GM21717 (cell line): ENCODE measurements at regions not wholly inside any gene's neighbourhood (a gene's known extent, or its start where the extent isn't known, plus 50 kb on each side); places are given as distances from the start of the nearest gene placed in this dataset.

Source experiments
- ATAC-seq: cut with Tn5 transposase; IDR thresholded peaks from one replicate; pipeline ENCODE4 v1.9.1; 2021; ENCODE audit warnings: mild to moderate bottlenecking, moderate library complexity; ENCODE audit not compliant: unreplicated experiment

DNA sequence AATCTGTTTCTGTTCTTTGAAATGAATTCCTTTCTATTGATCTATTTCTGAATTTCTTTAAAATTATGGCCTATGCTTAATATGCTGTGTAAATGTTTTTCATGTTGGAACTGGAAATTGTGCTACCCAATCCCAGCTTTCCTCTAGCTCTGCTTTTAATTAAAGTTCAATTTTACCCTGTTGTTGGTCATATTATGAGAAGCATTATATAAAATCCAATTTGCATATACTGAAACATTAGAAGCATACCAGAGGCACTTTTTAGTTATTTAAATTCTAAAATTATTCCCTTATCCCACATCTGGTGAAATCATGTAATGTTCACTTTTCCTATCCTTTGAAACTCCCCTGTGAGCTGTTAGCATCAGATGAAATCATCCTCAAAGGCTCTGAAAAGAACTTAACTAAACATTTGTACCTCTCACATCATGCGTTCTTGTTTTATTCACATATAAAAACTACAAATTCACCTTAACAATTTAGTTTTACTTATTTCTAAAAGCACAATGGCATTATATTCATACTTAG lies 160.6 kb upstream of the COL21A1 start:
- ATAC-seq, result no peak

DNA sequence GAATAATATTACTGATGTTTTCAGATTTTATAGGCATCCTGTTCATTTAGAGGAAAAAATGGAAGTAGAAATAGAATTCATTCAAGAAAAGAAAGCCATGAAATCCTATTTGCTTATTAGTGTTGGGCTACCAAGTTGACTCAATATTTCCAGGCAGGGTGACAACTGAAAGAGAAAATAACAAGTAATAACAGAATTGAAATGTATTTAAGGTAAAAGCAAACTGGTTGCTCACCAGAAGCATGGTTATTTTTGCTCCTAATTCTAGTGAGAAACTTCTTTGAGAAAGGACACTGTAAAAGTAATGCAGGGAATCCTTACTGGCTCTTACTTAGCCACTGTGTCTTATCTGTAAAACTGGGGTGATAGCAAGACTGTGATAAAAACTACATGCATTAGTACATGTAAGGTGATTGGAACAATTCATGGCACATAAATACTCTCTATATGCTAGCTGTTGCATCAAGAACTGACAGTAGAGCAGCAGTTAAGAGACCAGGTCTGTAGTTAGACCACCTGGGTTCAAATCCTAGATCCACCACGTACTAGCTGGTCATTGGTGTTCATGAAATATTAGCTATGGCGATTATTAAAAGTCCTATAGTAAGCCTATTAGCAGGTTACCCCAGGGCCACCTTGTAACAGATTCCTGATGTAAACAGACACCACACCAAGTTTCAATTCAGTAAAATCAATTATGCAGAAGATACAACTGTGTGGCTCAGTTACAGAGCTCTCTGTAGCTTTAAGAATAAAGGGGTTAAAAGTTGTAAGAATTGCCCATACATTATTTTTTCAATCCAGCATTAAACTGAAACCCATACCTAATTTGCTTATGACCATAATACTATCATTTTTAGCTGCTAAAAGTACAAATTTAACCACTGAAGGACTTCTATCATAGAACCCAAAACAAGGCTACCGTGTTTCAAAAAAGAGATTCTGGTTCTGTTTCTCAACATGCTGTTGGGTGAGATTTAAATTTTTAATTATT lies 159.2 kb upstream of the COL21A1 start:
- peak; percentile 81 for ATAC-seq

DNA sequence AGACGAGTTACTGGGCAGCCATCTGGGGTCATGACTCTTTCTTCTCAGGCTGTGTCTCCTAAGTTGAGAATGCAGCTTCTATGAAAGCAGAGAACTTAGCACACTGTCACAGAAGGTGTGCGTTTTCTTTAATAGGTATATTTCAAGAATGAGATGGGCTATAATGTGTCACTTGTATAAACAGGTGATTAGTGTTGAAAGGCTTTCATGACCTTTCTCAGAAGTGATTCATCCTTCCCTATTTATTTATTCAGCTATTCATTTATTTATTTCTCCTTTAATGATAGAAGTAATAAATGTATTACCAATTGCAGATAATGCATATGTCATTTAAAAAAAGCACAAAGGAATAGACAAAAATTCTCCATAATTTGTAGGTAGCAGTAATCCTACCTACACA lies 157.2 kb upstream of the COL21A1 start:
- ATAC-seq, result no peak

DNA sequence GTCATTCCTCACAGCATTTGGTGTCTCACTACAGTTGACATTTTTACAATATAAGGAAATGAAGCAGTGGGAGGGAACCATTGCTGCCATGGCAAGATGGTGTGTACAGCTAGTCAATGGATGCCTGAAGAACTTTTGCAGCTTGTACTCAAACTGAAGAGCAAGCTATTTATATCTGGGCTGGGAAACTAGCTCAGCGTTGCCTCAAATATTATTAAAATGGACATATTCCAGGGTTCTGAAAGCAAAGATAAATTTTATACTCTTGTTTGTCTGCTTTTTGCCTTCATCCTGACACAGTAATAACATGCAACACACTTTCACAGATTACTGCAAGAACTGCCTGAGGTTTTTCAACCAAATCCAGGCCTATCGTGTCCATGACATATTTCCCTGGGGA lies 156.4 kb upstream of the COL21A1 start:
- no peak for ATAC-seq

GRCh38 chr6:56401477-56402070 lies 154.2 kb upstream of the COL21A1 start:
- ATAC-seq, result no peak

DNA sequence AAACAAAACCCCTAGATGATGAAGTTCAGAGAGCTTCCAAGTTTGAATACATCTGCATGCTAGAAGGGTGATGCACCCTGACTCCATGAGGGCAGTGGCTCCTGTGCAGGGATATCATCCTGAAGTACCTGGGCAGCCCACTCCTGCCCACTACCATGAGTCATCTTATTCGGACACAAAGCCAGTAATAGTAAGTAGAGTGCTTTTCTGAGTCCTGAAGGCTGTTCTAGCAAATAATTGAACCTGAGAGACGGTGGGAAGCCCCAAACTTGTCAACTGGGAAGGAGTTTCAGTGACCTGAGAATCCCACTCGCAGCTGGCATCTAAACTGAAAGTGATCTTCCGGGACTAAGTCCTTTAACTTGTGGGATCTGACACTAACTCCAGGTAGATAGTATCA lies 152.9 kb upstream of the COL21A1 start:
- no peak for ATAC-seq

DNA sequence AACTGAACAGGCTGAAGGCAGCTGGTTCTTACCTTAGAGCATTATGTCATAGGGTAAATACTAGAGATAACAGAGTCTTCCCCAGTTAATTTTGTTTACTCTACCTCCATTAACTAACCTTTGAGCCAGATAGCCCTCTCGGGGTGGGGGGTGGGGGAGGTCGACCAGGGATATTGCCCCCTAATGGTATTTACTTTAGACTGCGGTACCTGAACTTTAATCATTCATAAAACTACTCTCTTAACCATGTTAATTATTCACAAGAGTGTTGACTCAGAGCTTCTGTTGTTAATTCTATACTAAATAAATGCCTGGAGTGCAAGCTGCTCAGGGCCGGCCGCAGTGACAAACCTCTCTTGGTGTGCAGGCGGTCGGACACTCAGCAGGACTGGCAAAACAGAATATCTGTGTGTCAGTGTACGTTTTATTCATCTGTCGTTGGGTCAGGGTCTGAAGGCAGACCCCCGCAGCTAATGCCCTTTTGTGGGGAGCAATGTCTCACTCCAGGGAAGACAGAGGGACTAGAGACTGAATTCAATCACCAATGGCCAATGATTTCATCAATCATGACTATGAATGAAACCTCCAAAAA lies 152.4 kb upstream of the COL21A1 start:
- no peak for ATAC-seq

DNA sequence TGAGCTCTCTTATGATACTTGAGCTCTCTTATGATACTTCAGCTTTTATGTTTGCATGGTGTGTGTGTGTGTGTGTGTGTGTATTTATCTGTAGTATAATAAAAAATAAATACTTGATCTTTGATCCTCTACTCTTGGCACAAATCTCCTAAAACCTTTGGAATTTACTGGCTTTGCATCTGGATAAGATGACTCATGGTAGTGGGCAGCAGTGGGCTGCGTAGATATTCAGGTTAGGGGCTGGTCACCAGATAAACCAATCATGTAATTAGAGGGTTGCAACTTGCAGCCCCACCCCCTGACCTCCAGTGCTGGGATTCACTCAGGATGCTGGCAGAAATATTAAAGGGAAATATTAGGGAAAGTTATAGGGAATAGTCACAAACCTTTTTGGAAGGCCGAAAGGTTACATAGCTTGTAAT lies 151.9 kb upstream of the COL21A1 start:
- ATAC-seq, result no peak

- ATAC-seq, result no peak
Measured at GRCh38 chr6:56396435-56396834, 149.1 kb upstream of the COL21A1 start.

DNA sequence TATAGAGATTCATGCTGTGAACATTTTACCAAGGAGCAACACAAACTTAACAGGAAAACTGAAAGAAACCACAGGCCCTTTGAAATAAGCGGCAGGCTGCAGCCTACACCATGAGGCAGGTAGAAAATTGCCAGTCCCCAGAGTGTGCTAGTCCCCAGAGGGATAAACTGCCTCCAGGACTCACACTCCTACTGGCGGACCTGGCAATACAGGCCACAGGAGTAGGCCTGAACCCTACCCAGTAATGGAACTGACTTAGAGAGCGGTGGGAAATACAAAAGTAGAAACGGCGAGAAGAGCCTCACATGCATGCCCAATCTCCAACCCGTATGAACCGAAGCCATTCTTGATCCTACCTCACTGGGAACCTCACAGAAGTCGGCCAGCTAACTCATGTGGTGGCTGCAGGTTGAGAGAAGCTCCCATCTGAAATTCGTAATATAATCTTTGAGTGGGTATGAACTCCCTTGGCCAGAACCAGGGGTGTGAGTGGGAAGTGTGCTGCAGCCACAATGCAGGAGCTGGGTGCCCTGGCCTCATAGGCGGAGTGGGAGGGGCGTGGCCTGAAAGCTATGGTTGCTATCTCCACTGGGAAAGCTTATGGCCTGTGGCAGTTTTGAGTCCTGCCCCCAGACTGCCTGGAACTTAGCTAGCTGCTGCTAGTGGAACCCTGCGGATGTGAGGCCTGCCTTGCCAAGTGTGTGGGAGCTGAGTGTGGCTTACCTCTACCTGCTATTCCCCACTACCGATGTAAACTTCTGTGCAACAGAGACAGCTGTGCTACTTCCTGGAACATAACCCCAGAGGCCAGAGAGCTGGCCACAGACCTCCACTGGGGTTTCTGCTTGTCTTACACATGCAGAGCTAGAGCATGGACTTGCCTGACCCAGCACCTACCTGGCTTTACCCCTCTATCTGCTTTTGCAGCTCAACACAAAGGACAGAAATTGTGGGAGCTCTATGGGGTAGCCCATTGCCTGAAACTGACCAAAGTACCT lies 146.5 kb upstream of the COL21A1 start:
- no peak for ATAC-seq

DNA sequence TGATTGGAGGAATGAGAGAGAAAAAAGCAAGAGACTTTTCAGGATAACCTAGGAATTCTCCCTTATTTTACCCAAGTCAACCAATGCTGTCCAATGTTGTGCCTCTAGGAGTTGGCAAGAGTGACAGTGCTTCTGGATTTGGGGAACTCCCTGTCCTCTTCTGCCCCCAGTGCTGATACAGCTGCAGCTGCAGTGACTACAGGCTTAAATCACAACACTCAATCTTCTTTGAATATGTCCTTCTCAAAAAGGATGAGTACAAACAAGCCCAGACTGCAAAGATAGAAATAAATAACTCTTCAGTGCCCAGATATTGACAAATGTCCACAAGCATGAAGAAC lies 141.0 kb upstream of the COL21A1 start:
- ATAC-seq, result no peak

- no peak for ATAC-seq
Measured at GRCh38 chr6:56387621-56388414, 140.4 kb upstream of the COL21A1 start.

- no peak for ATAC-seq
Measured at GRCh38 chr6:56386717-56387116, 139.3 kb upstream of the COL21A1 start.

GRCh38 chr6:56385981-56386593 lies 138.7 kb upstream of the COL21A1 start:
- no peak for ATAC-seq

DNA sequence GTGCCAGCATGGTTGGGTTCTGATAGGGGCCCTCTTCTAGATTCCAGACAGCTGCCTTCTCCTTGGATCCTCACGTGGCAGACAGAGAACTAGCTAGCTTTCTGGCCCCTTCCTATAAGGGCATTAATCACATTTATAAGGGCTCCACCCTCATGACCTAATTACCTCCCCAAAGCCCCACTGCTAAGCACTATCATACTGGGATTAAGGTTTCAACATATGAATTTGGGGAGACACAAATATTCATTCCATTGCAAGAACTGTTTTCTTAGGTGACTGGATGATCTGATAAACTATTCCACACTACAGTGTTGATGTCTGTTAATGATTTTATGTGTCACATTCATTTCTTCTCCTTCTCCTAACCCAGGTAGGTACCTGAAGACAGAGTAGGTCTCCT lies 135.8 kb upstream of the COL21A1 start:
- no peak for ATAC-seq

DNA sequence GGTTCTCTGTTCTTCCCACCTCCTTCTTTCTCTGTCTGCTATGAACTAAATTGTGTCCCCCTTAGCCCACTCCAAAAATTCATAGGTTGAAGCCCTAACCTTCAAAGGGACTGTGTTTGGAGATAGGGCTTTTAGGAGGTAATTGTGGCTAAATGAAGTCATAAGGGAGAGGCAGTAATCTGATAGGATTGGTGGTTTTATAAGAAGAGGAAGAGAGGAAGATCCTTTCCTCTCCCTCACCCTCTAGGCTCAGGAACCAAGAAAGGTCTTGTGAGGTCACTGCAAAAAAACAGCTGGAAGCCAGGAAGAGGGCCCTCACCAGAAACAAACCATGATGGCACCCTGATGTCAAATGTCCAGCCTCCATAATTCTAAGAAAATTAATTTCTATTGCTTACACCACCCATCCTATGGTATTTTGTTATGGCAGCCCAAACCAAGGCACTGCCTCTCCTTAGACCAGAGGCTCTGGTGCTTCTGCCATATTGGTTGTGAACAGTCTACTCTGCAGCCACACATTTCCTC lies 135.1 kb upstream of the COL21A1 start:
- ATAC-seq, result no peak

- no peak for ATAC-seq
Measured at GRCh38 chr6:56381801-56382251, 134.4 kb upstream of the COL21A1 start.

DNA sequence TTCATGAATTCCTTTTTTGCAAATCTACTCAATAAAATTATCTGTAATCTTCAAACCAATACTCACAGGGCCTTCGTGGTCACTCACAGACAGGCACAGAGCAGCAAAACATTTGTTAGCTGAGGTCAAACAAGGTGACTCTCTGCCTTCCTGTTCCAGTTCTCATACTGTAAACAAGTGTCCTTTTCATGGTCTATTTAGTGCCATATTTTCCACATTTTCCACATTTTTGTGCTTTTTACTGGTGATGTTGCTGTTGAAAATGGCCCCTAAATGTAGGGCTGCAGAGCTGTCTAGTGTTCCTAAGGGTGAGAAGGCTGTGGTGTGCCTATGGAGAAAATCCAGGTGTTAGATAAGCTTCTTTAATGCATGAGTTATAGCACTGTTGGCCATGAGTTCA lies 133.1 kb upstream of the COL21A1 start:
- no peak for ATAC-seq

GRCh38 chr6:56378966-56379585 lies 131.7 kb upstream of the COL21A1 start:
- ATAC-seq, result no peak
